GM23338 (cell line): ENCODE measurements at regions not wholly inside any gene's neighbourhood (a gene's known extent, or its start where the extent isn't known, plus 50 kb on each side); places are given as distances from the start of the nearest gene placed in this dataset.
A peak's percentile ranks its signal among the peaks of the same experiment; 100 is the strongest.

ENCODE experiments used
- ATAC-seq: fragments of 200-7000 bp; cut with Tn5 transposase; 3 replicates; pipeline ENCODE4 v1.9.1; 2020
- DNase-seq: peaks from one replicate; pipeline ENCODE4 v3.0.0-alpha.2; 2015; ENCODE audit warnings: low spot score
- H2AFZ ChIP-seq: fragments of 200-600 bp; sonication (generic); 2 replicates; pipeline ENCODE4 v1.8.0; 2016; ENCODE audit warnings: antibody characterized with exemption, mild to moderate bottlenecking, moderate library complexity
- H3F3A ChIP-seq: fragments of 200-600 bp; sonication (generic); replicated peaks from 2 replicates; pipeline ENCODE4 v1.8.0; 2017; ENCODE audit warnings: antibody characterized with exemption, mixed run types, low read depth
- H3K27ac ChIP-seq: fragments of 200-600 bp; sonication (generic); 2 replicates; pipeline ENCODE4 v1.6.1; 2016; ENCODE audit warnings: low read depth
- H3K27me3 ChIP-seq: fragments of 200-600 bp; sonication (generic); 2 replicates; pipeline ENCODE4 v1.8.0; 2016; ENCODE audit warnings: mild to moderate bottlenecking, mixed run types, moderate library complexity; ENCODE audit not compliant: insufficient read depth
- H3K36me3 ChIP-seq: fragments of 200-600 bp; sonication (generic); 2 replicates; pipeline ENCODE4 v1.8.0; 2016; ENCODE audit warnings: mild to moderate bottlenecking; ENCODE audit not compliant: insufficient read depth
- H3K4me1 ChIP-seq: fragments of 200-600 bp; sonication (generic); 2 replicates; pipeline ENCODE4 v1.8.0; 2016; ENCODE audit warnings: mild to moderate bottlenecking, moderate library complexity; ENCODE audit not compliant: insufficient read depth
- H3K4me2 ChIP-seq: fragments of 200-600 bp; sonication (generic); 2 replicates; pipeline ENCODE4 v1.7.1; 2017; ENCODE audit warnings: mixed run types
- H3K4me3 ChIP-seq: fragments of 200-600 bp; sonication (generic); 2 replicates; pipeline ENCODE4 v1.6.1; 2016; ENCODE audit warnings: mixed run types
- H3K79me2 ChIP-seq: fragments of 200-600 bp; sonication (generic); replicated peaks from 2 replicates; pipeline ENCODE4 v1.8.0; 2017; ENCODE audit warnings: mild to moderate bottlenecking; ENCODE audit not compliant: insufficient read depth
- H3K9me2 ChIP-seq: fragments of 200-600 bp; sonication (generic); 2 replicates; pipeline ENCODE4 v1.8.0; 2017; ENCODE audit not compliant: insufficient read depth
- H4K20me1 ChIP-seq: fragments of 200-600 bp; sonication (generic); replicated peaks from 2 replicates; pipeline ENCODE4 v1.8.0; 2017; ENCODE audit warnings: mild to moderate bottlenecking; ENCODE audit not compliant: insufficient read depth
- H3K27ac Mint-ChIP-seq: 2 replicates; pipeline ENCODE4 v1.8.0; 2020; ENCODE audit warnings: inconsistent platforms, mild to moderate bottlenecking, moderate library complexity, mixed read lengths
- H3K27me3 Mint-ChIP-seq: 3 replicates; pipeline ENCODE4 v1.8.0; 2022; ENCODE audit warnings: low read depth, mild to moderate bottlenecking, moderate library complexity, mixed read lengths, inconsistent platforms; ENCODE audit not compliant: insufficient read depth, poor library complexity
- H3K36me3 Mint-ChIP-seq: 3 replicates; pipeline ENCODE4 v1.8.0; 2021; ENCODE audit warnings: low read depth, mild to moderate bottlenecking, inconsistent platforms, moderate library complexity, mixed read lengths
- H3K4me1 Mint-ChIP-seq: 3 replicates; pipeline ENCODE4 v1.8.0; 2020; ENCODE audit warnings: mild to moderate bottlenecking, inconsistent platforms, mixed read lengths
- H3K4me3 Mint-ChIP-seq: 3 replicates; pipeline ENCODE4 v1.8.0; 2021; ENCODE audit warnings: moderate library complexity, mild to moderate bottlenecking, inconsistent platforms, mixed read lengths
- H3K9me3 Mint-ChIP-seq: 3 replicates; pipeline ENCODE4 v1.8.0; 2020; ENCODE audit warnings: moderate library complexity, mild to moderate bottlenecking, inconsistent platforms, mixed read lengths
- EZH2 ChIP-seq: fragments of 200-600 bp; sonication (generic); IDR thresholded peaks from one replicate; pipeline ENCODE4 v1.8.0; 2017; ENCODE audit warnings: antibody characterized with exemption, mild to moderate bottlenecking, low read depth; ENCODE audit not compliant: unreplicated experiment
- EZH2phosphoT487 ChIP-seq: fragments of 200-600 bp; sonication (generic); IDR thresholded peaks from one replicate; pipeline ENCODE4 v1.8.1; 2018; ENCODE audit warnings: antibody characterized with exemption; ENCODE audit not compliant: unreplicated experiment
- NANOG ChIP-seq: IDR thresholded peaks from 2 replicates; pipeline ENCODE4 v1.6.1; 2016; ENCODE audit warnings: antibody characterized with exemption, borderline replicate concordance
- POLR2AphosphoS5 ChIP-seq: IDR thresholded peaks from 2 replicates; pipeline ENCODE4 v1.6.1; 2016; ENCODE audit warnings: antibody characterized with exemption, low read depth
- STAT1 ChIP-seq: IDR thresholded peaks from one replicate; pipeline ENCODE4 v1.6.1; 2016; ENCODE audit warnings: antibody characterized with exemption; ENCODE audit not compliant: unreplicated experiment
- ZNF114 ChIP-seq: fragments of 250-450 bp; sonication (Bioruptor Pico); IDR thresholded peaks from 2 replicates; pipeline ENCODE4 v1.5.0; 2020; ENCODE audit warnings: mild to moderate bottlenecking, moderate library complexity
- TF ChIP-seq, protein P1 (sequence below), 2 experiments: fragments of 200-600 bp in 1 of 2; sonication (generic) in 1 of 2; conservative IDR thresholded peaks; 2 replicates each; pipeline versions ENCODE4 v1.5.1 to v1.6.1; 2016 to 2017; ENCODE audit warnings: antibody characterized with exemption in 2 of 2, low read depth in 2 of 2, mild to moderate bottlenecking in 2 of 2, moderate library complexity in 1 of 2
- TF ChIP-seq, protein P2 (sequence below): IDR thresholded peaks from 2 replicates; pipeline ENCODE4 v1.6.1; 2016; ENCODE audit warnings: antibody characterized with exemption

DNA sequence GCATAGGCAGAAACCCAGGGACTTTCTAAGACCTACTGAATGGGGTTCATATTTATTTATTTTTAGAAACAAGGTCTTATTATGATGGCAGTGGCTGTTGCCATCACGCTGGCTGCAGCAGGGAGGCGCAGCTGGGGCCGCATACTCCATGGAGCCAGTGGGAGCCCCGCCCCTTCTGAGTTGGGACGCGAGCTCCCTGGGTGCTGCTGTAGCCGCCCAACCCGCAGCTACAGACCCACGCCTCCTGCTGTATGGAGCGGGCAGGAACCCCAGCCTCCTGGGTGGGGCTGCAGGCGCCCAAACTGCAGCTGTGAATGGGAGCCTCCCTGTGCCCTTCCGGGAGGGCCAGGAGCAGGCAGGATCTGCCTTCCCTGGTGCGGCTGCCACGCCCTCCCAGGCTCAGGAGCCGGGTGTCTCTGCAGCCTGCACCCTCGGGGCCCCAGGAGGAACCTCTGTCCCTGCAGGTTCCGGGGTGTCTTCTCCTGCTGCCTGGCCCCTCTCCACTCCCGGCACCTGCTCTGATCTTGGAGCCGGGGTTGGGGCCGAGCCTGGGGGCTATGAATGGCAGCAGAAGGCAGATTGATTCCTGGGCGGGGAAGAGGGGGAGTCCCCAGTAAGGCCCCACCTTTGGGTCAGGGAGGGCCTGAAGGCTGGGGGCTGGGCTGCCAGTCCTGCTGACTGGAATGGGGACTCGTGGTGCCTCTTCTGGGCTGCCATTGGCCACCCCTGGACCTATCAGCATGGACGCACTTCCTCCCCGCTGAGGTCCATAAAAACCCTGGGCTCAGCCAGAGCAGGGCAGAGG is 66.5 kb upstream of the LRRN2 start:
- ATAC-seq: peak; percentile 90

DNA sequence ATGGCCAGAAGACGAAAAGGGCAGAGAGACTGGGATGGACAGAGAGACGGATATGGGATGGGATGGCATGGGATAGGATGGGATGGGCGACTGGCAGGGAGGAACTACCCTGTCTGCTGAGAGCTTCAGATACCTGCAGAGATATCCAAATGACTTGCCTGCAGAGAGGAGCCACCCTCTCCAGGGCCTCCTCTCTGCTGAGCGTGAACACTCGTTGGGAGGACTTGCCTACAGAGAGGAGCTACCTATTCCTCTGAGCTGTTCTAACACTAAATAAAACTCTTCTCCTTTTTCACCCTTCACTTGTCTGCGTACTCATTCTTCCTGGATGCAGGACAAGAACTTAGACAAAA is 67.1 kb upstream of the LRRN2 start:
- H3K9me3 Mint-ChIP-seq: peaks cover 12% of the 10 kb centered on the region
- DNase-seq: no peak
- no peak overlapping the region for H3K27ac Mint-ChIP-seq

More for the DNA sequence above, 66.5 kb upstream of the LRRN2 start:
- Histone ChIP-seq H3K79me2 (no peaks in the 10 kb centered on the region), H3K36me3 (no peaks in the 10 kb centered on the region), H2AFZ (0 out of 2 replicates have a peak overlapping the region, but pooled peaks have one; percentile 76), H3K27me3 (no peaks in the 10 kb centered on the region), H3K9me2 (no peaks in the 10 kb centered on the region), H3K4me1 (peaks cover 15% of the 10 kb centered on the region), H3K4me3 (no peak overlapping the region), H4K20me1 (no peaks in the 10 kb centered on the region), H3K27ac (no peak overlapping the region), H3K4me2 (0 out of 2 replicates have a peak overlapping the region, but pooled peaks have one; percentile 51), H3F3A (no peaks in the 10 kb centered on the region)
- H3K27ac Mint-ChIP-seq: no peak overlapping the region
- H3K36me3 Mint-ChIP-seq: peaks cover 10% of the 10 kb centered on the region; the same call in 2 of the 3 replicates
- H3K4me3 Mint-ChIP-seq: no peak overlapping the region
- H3K9me3 Mint-ChIP-seq: peaks cover 12% of the 10 kb centered on the region
- H3K27me3 Mint-ChIP-seq: peaks cover 2% of the 10 kb centered on the region
- peak; percentile 61 for DNase-seq
- no peak for TF ChIP-seq EZH2phosphoT487
- TF ChIP-seq, protein P1, sequence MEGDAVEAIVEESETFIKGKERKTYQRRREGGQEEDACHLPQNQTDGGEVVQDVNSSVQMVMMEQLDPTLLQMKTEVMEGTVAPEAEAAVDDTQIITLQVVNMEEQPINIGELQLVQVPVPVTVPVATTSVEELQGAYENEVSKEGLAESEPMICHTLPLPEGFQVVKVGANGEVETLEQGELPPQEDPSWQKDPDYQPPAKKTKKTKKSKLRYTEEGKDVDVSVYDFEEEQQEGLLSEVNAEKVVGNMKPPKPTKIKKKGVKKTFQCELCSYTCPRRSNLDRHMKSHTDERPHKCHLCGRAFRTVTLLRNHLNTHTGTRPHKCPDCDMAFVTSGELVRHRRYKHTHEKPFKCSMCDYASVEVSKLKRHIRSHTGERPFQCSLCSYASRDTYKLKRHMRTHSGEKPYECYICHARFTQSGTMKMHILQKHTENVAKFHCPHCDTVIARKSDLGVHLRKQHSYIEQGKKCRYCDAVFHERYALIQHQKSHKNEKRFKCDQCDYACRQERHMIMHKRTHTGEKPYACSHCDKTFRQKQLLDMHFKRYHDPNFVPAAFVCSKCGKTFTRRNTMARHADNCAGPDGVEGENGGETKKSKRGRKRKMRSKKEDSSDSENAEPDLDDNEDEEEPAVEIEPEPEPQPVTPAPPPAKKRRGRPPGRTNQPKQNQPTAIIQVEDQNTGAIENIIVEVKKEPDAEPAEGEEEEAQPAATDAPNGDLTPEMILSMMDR (conservative IDR thresholded peaks at IDR 0.05; ENCODE audit: low read depth in 2 of 2): peak in 1 of 2 experiments; percentile 16; a peak in 1 of 4 replicates
- H3K4me1 Mint-ChIP-seq: peaks cover 17% of the 10 kb centered on the region

More for the DNA sequence above, 67.1 kb upstream of the LRRN2 start:
- Mint-ChIP-seq H3K4me3 (no peak overlapping the region), H3K4me1 (peaks cover 17% of the 10 kb centered on the region), H3K27me3 (peaks cover 2% of the 10 kb centered on the region), H3K36me3 (peaks cover 10% of the 10 kb centered on the region; the same call in 2 of the 3 replicates)
- Histone ChIP-seq H3K27me3 (no peaks in the 10 kb centered on the region), H2AFZ (no peak overlapping the region), H3K4me1 (peaks cover 15% of the 10 kb centered on the region), H3K79me2 (no peaks in the 10 kb centered on the region), H3K36me3 (no peaks in the 10 kb centered on the region), H3F3A (no peaks in the 10 kb centered on the region), H3K4me2 (no peak overlapping the region), H3K9me2 (no peaks in the 10 kb centered on the region), H3K27ac (no peak overlapping the region), H4K20me1 (no peaks in the 10 kb centered on the region), H3K4me3 (no peak overlapping the region)
- ATAC-seq: no peak
- TF ChIP-seq POLR2AphosphoS5: no peak
- TF ChIP-seq, protein P1 (conservative IDR thresholded peaks at IDR 0.05; ENCODE audit: low read depth in 2 of 2): no peak
- TF ChIP-seq, protein P2, sequence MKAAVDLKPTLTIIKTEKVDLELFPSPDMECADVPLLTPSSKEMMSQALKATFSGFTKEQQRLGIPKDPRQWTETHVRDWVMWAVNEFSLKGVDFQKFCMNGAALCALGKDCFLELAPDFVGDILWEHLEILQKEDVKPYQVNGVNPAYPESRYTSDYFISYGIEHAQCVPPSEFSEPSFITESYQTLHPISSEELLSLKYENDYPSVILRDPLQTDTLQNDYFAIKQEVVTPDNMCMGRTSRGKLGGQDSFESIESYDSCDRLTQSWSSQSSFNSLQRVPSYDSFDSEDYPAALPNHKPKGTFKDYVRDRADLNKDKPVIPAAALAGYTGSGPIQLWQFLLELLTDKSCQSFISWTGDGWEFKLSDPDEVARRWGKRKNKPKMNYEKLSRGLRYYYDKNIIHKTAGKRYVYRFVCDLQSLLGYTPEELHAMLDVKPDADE: no peak
- no peak for TF ChIP-seq NANOG
- no peak for TF ChIP-seq ZNF114 (CRISPR knock-in tag)
- no peak for TF ChIP-seq EZH2
- no peak for TF ChIP-seq STAT1
